Heart right ventricle (tissue), 16 donors: ENCODE measurements at regions not wholly inside any gene's neighbourhood (a gene's known extent, or its start where the extent isn't known, plus 50 kb on each side); places are given as distances from the start of the nearest gene placed in this dataset.

ENCODE experiments used
- ATAC-seq, 8 donors: fragments of 200-7000 bp; cut with Tn5 transposase; one replicate each; pipeline ENCODE4 v1.9.1; 2020; ENCODE audit warnings: mild to moderate bottlenecking in 8 of 8, moderate library complexity in 8 of 8, moderate number of reproducible peaks in 1 of 8
- DNase-seq, 2 donors: peaks; one replicate each; pipeline ENCODE4 v3.0.0-alpha.2; 2020
- H3K27ac ChIP-seq, 10 donors: fragments of 200-600 bp; sonication (generic) in 2 of 10; one replicate each; pipeline versions ENCODE4 v1.5.0 to v1.8.0; 2020 to 2022; ENCODE audit warnings: mild to moderate bottlenecking in 3 of 10
- H3K27me3 ChIP-seq, 7 donors: fragments of 200-600 bp; one replicate each; pipeline ENCODE4 v1.8.0; 2021 to 2022; ENCODE audit warnings: mild to moderate bottlenecking in 2 of 7
- H3K36me3 ChIP-seq, 9 donors: fragments of 200-600 bp; sonication (generic) in 1 of 9; one replicate each; pipeline versions ENCODE4 v1.5.0 to v1.8.0; 2020 to 2022; ENCODE audit warnings: mild to moderate bottlenecking in 2 of 9
- H3K4me1 ChIP-seq, 9 donors: fragments of 200-600 bp; sonication (generic) in 1 of 9; one replicate each; pipeline versions ENCODE4 v1.5.0 to v1.8.0; 2020 to 2022; ENCODE audit warnings: mild to moderate bottlenecking in 4 of 9
- H3K4me3 ChIP-seq, 10 donors: fragments of 200-600 bp; sonication (generic) in 2 of 10; one replicate each; pipeline versions ENCODE4 v1.5.0 to v1.8.0; 2020 to 2022; ENCODE audit warnings: mild to moderate bottlenecking in 7 of 10, moderate library complexity in 2 of 10
- H3K9me3 ChIP-seq, 11 donors: fragments of 200-600 bp in 10 of 11; sonication (generic) in 2 of 11; one replicate each; pipeline versions ENCODE4 v1.5.0 to v1.8.0; 2013 to 2022; ENCODE audit warnings: mild to moderate bottlenecking in 2 of 11, control low read depth in 1 of 11, moderate library complexity in 1 of 11
- CTCF ChIP-seq, 9 donors: fragments of 200-600 bp; sonication (generic) in 2 of 9; IDR thresholded peaks; one replicate each; pipeline versions ENCODE4 v1.5.0 to v1.8.0; 2021 to 2022; ENCODE audit warnings: antibody characterized with exemption in 9 of 9, mild to moderate bottlenecking in 5 of 9, moderate library complexity in 1 of 9
- WGBS, 2 donors: extraction: QIAGEN DNeasy Blood & Tissue Kit; methylation state at CpG; one replicate each; pipeline ENCODE4 v1.1.7; 2013; ENCODE audit warnings: inconsistent platforms in 1 of 2; 5-methylcytosine and 5-hydroxymethylcytosine counted together
- intact Hi-C, 10 donors: fragments of 100-400 bp; cut with DNase I; formaldehyde crosslinking; loops; one replicate each; pipeline versions ENCODE4 v1.11.1 to v1.14.2; 2022
- donor health status: Arrhythmogenic right ventricular cardiomyopathy.
- donor health status: ischemic (EF 13 %, LVEDD 7.1; RV severe dilation, severe dysfunction).
- donor health status: healthy with polysubstance abuse.
- donor health status: DM: no; HTN: yes; CAD: no.
- donor health status: DM: no; HTN: no; CAD: no.
- donor health status: ischemic (EF 25% LVEDD 6.9; RV normal size, moderate dysfunction).
- donor health status: ischemic (EF 25% LVEDD 5.7; RV mildly dilated, moderate dysfunction).
- donor health status: healthy.
- donor health status: DM: yes; HTN: yes; CAD: no.
- donor health status: Ischemic cardiomyopathy.
- donor health status: ischemic (EF 35%, LVEDD 5.7; RV mildly dilated, moderate dysfunction).
- donor health status: nonischemic (EF 11% LVEDD 7.7; RV severe dilation, severe dysfunction).
- donor health status: DM: yes; HTN: yes; CAD: no.
- donor health status: PGD.
- donor health status: ischemic (EF 29% LVEDD 5.4; RV normal size, mild dysfunction).
- donor health status: nonischemic (EF 23%, LVEDD 6.1; RV moderate dilation, normal function).

- H3K36me3 ChIP-seq, result no peaks in the 10 kb centered on the region
- 0 to 62% methylated on average over 1 of the region's 1 CpG for WGBS, 2 donors
- no peak overlapping the region for H3K4me3 ChIP-seq
- no peak overlapping the region for H3K27ac ChIP-seq
- peaks cover 0 to 23% (median 8%) of the 10 kb centered on the region in 11 donors for H3K9me3 ChIP-seq
- ATAC-seq, result no peak
- no peaks in the 10 kb centered on the region for H3K27me3 ChIP-seq
- TF ChIP-seq CTCF (IDR thresholded peaks at IDR 0.05), result no peak
- no peak for DNase-seq
- no peaks in the 10 kb centered on the region for H3K4me1 ChIP-seq
- intact Hi-C loops, result loop anchor here in 3 of 10 donors (5.0 to 10.0 kb wide), 2 partner anchors 330 to 333 kb away; partner anchors contain the start of gene NFIL3 (in 3 of the 3)
These were observed 269.5 kb downstream of the AUH start for GRCh38 chr9:91092214-91092613.

- TF ChIP-seq CTCF (IDR thresholded peaks at IDR 0.05), result no peak
These were observed 267.2 kb downstream of the AUH start for GRCh38 chr9:91094324-91095088.

GRCh38 chr9:91098203-91098850, 263.4 kb downstream of the AUH start:
- peak overlapping the region in 4 of 10 donors; percentile 84 to 89 (median 86) for H3K27ac ChIP-seq
- no peaks in the 10 kb centered on the region for H3K27me3 ChIP-seq
- peaks cover 0 to 20% (median 8%) of the 10 kb centered on the region in 11 donors for H3K9me3 ChIP-seq
- no peak for TF ChIP-seq CTCF (IDR thresholded peaks at IDR 0.05)
- WGBS, 2 donors, result 66 to 69% methylated on average over 10 of the region's 10 CpGs
- intact Hi-C loops, result loop anchor here in 7 of 10 donors (5.0 to 10.0 kb wide), 4 partner anchors 94 to 326 kb away; partner anchors contain the start of gene NFIL3 (in 5 of the 7)
- no peak overlapping the region for H3K4me3 ChIP-seq
- H3K36me3 ChIP-seq, result no peaks in the 10 kb centered on the region
- DNase-seq (no peak), ATAC-seq (no peak)
- H3K4me1 ChIP-seq, result peaks cover 10 to 43% (median 36%) of the 10 kb centered on the region in 9 donors

More at GRCh38 chr9:91094324-91095088, 267.2 kb downstream of the AUH start:
- Histone ChIP-seq H3K4me3 (no peak overlapping the region), H3K4me1 (peaks cover 2 to 14% (median 8%) of the 10 kb centered on the region in 9 donors), H3K36me3 (no peaks in the 10 kb centered on the region), H3K27me3 (no peaks in the 10 kb centered on the region), H3K9me3 (peaks cover 0 to 23% (median 8%) of the 10 kb centered on the region in 11 donors), H3K27ac (no peak overlapping the region)
- WGBS, 2 donors, result 93 to 100% methylated on average over 1 of the region's 1 CpG
- ATAC-seq (no peak), DNase-seq (no peak)
- intact Hi-C loops, result loop anchor here in 7 of 10 donors (5.0 to 10.0 kb wide), 4 partner anchors 98 to 330 kb away; partner anchors contain the start of gene NFIL3 (in 6 of the 7)

- Histone ChIP-seq H3K4me3 (peak overlapping the region in 1 of 10 donors; percentile 0), H3K9me3 (peaks cover 0 to 8% (median 1%) of the 10 kb centered on the region in 11 donors), H3K4me1 (peaks cover 10 to 43% (median 36%) of the 10 kb centered on the region in 9 donors), H3K27me3 (no peaks in the 10 kb centered on the region), H3K36me3 (no peaks in the 10 kb centered on the region), H3K27ac (peak overlapping the region in 9 of 10 donors; percentile 30 to 89 (median 84))
- ATAC-seq (no peak), DNase-seq (no peak)
- no peak for TF ChIP-seq CTCF (IDR thresholded peaks at IDR 0.05)
- WGBS, 2 donors, result 72 to 82% methylated on average over 4 of the region's 4 CpGs
- intact Hi-C loops, result loop anchor here in 7 of 10 donors (5.0 to 10.0 kb wide), 4 partner anchors 93 to 325 kb away; partner anchors contain the start of gene NFIL3 (in 5 of the 7)
These were observed 262.3 kb downstream of the AUH start for GRCh38 chr9:91099436-91099835.
